NB4 (cell line): ENCODE measurements at regions not wholly inside any gene's neighbourhood (a gene's known extent, or its start where the extent isn't known, plus 50 kb on each side); places are given as distances from the start of the nearest gene placed in this dataset.

ENCODE experiments used
- CTCF ChIP-seq: IDR thresholded peaks from one replicate; pipeline ENCODE4 v1.5.1; 2012; ENCODE audit warnings: low read depth, low read length
- MAX ChIP-seq: IDR thresholded peaks from 2 replicates; pipeline ENCODE4 v1.6.1; 2011; ENCODE audit warnings: low read depth, low read length
- POLR2A ChIP-seq: IDR thresholded peaks from 2 replicates; pipeline ENCODE4 v1.6.1; 2011; ENCODE audit warnings: mild to moderate bottlenecking; ENCODE audit not compliant: insufficient read length; ENCODE audit errors: extremely low read depth

- TF ChIP-seq POLR2A = no peak
- TF ChIP-seq CTCF = no peak
- TF ChIP-seq MAX = no peak
These were observed 447.1 kb downstream of the MID1IP1 start for GRCh38 chrX:39248330-39248729.
